NCI-H345 (cell line): ENCODE measurements at regions not wholly inside any gene's neighbourhood (a gene's known extent, or its start where the extent isn't known, plus 50 kb on each side); places are given as distances from the start of the nearest gene placed in this dataset.
"Not testable (repeated sequence)": the region's sequence is repeated elsewhere in the genome, so short reads cannot be mapped to it uniquely, and the experiment has no call there.

ENCODE experiments used
- DNase-seq: peaks from one replicate; lab custom pipeline; 2025; lab: John Stamatoyannopoulos, UW

- no peak for DNase-seq
Observed at GRCh38 chr3:166522017-166522416, 684.8 kb upstream of the BCHE start.

GRCh38 chr3:166519443-166519842 lies 682.2 kb upstream of the BCHE start:
- DNase-seq, result no peak

GRCh38 chr3:166518040-166518439 lies 680.8 kb upstream of the BCHE start:
- DNase-seq, result no peak

- no peak for DNase-seq
Observed at GRCh38 chr3:166510382-166510781, 673.2 kb upstream of the BCHE start.

GRCh38 chr3:166500420-166500819 lies 663.2 kb upstream of the BCHE start:
- not testable (repeated sequence) for DNase-seq

- no peak for DNase-seq
Observed at GRCh38 chr3:166499636-166500035, 662.4 kb upstream of the BCHE start.

- DNase-seq, result no peak
Observed at GRCh38 chr3:166498446-166498845, 661.2 kb upstream of the BCHE start.

GRCh38 chr3:166489826-166490225 lies 652.6 kb upstream of the BCHE start:
- no peak for DNase-seq

- no peak for DNase-seq
Observed at GRCh38 chr3:166488977-166489672, 651.9 kb upstream of the BCHE start.

- no peak for DNase-seq
Observed at GRCh38 chr3:166484470-166484869, 647.2 kb upstream of the BCHE start.

- DNase-seq, result no peak
Observed at GRCh38 chr3:166481340-166481739, 644.1 kb upstream of the BCHE start.

- DNase-seq, result no peak
Observed at GRCh38 chr3:166478356-166478755, 641.1 kb upstream of the BCHE start.

- no peak for DNase-seq
Observed at GRCh38 chr3:166473501-166473900, 636.3 kb upstream of the BCHE start.

- no peak for DNase-seq
Observed at GRCh38 chr3:166472015-166472414, 634.8 kb upstream of the BCHE start.

GRCh38 chr3:166471074-166471767 lies 634.0 kb upstream of the BCHE start:
- no peak for DNase-seq

GRCh38 chr3:166462891-166463470 lies 625.8 kb upstream of the BCHE start:
- no peak for DNase-seq

GRCh38 chr3:166461626-166462025 lies 624.4 kb upstream of the BCHE start:
- DNase-seq, result no peak

GRCh38 chr3:166457382-166457781 lies 620.2 kb upstream of the BCHE start:
- no peak for DNase-seq

- DNase-seq, result no peak
Observed at GRCh38 chr3:166456286-166456685, 619.1 kb upstream of the BCHE start.

GRCh38 chr3:166455744-166456143 lies 618.5 kb upstream of the BCHE start:
- DNase-seq, result no peak

GRCh38 chr3:166453478-166453877 lies 616.3 kb upstream of the BCHE start:
- no peak for DNase-seq

- DNase-seq, result no peak
Observed at GRCh38 chr3:166451997-166452396, 614.8 kb upstream of the BCHE start.

- no peak for DNase-seq
Observed at GRCh38 chr3:166447513-166447912, 610.3 kb upstream of the BCHE start.
